GM23248 (cell line): ENCODE measurements at regions not wholly inside any gene's neighbourhood (a gene's known extent, or its start where the extent isn't known, plus 50 kb on each side); places are given as distances from the start of the nearest gene placed in this dataset.

Experiments used
- DNase-seq: peaks from one replicate; pipeline ENCODE4 v3.0.0-alpha.2; 2015
- H2AFZ ChIP-seq: fragments of 200-600 bp; sonication (generic); 2 replicates; pipeline ENCODE4 v1.6.1; 2016; ENCODE audit warnings: antibody characterized with exemption
- H3F3A ChIP-seq: fragments of 200-600 bp; sonication (generic); 2 replicates; pipeline ENCODE4 v1.6.1; 2016; ENCODE audit warnings: mild to moderate bottlenecking, antibody characterized with exemption, mixed run types; ENCODE audit not compliant: insufficient read depth
- H3K27ac ChIP-seq: fragments of 200-600 bp; sonication (generic); 2 replicates; pipeline ENCODE4 v1.5.1; 2016; ENCODE audit warnings: mild to moderate bottlenecking
- H3K27me3 ChIP-seq: fragments of 200-600 bp; sonication (generic); replicated peaks from 2 replicates; pipeline ENCODE4 v1.6.1; 2016; ENCODE audit warnings: mild to moderate bottlenecking; ENCODE audit not compliant: insufficient read depth
- H3K36me3 ChIP-seq: fragments of 200-600 bp; sonication (generic); 2 replicates; pipeline ENCODE4 v1.6.1; 2016; ENCODE audit warnings: low read depth, mild to moderate bottlenecking
- H3K4me1 ChIP-seq: fragments of 200-600 bp; sonication (generic); 2 replicates; pipeline ENCODE4 v1.6.1; 2016; ENCODE audit warnings: mild to moderate bottlenecking; ENCODE audit not compliant: insufficient read depth
- H3K4me2 ChIP-seq: fragments of 200-600 bp; sonication (generic); one replicate; pipeline ENCODE4 v1.6.1; 2016; ENCODE audit warnings: mild to moderate bottlenecking; ENCODE audit not compliant: unreplicated experiment
- H3K4me3 ChIP-seq: fragments of 200-600 bp; sonication (generic); 2 replicates; pipeline ENCODE4 v1.5.1; 2016; ENCODE audit warnings: mild to moderate bottlenecking
- H3K79me2 ChIP-seq: fragments of 200-600 bp; sonication (generic); 2 replicates; pipeline ENCODE4 v1.6.1; 2016; ENCODE audit warnings: mild to moderate bottlenecking; ENCODE audit not compliant: insufficient read depth
- H3K9ac ChIP-seq: fragments of 200-600 bp; sonication (generic); 2 replicates; pipeline ENCODE4 v1.6.1; 2016; ENCODE audit warnings: mild to moderate bottlenecking
- H3K9me2 ChIP-seq: fragments of 200-600 bp; sonication (generic); 2 replicates; pipeline ENCODE4 v1.6.1; 2016; ENCODE audit warnings: mixed run types, mild to moderate bottlenecking, moderate library complexity; ENCODE audit not compliant: insufficient read depth
- H3K9me3 ChIP-seq: fragments of 200-600 bp; sonication (generic); one replicate; pipeline ENCODE4 v1.6.1; 2017; ENCODE audit warnings: low read depth
- H4K20me1 ChIP-seq: fragments of 200-600 bp; sonication (generic); 2 replicates; pipeline ENCODE4 v1.6.0; 2016; ENCODE audit not compliant: insufficient read depth
- EZH2 ChIP-seq: fragments of 200-600 bp; sonication (generic); IDR thresholded peaks from 2 replicates; pipeline ENCODE4 v1.6.1; 2018; ENCODE audit warnings: antibody characterized with exemption, mild to moderate bottlenecking; ENCODE audit not compliant: insufficient read depth, poor library complexity, severe bottlenecking
- EZH2phosphoT487 ChIP-seq: fragments of 200-600 bp; sonication (generic); IDR thresholded peaks from 2 replicates; pipeline ENCODE4 v1.6.1; 2018; ENCODE audit warnings: antibody characterized with exemption, moderate library complexity, mild to moderate bottlenecking, low read depth; ENCODE audit not compliant: insufficient read depth
- WGBS, 2 experiments: methylation state at CpG; one replicate each; pipeline ENCODE4 v1.1.6; 2015 to 2017; ENCODE audit warnings: low lambda C conversion rate in 2 of 2, low coverage in 1 of 2; ENCODE audit errors: missing lambda C conversion rate in 2 of 2; 5-methylcytosine and 5-hydroxymethylcytosine counted together
- in situ Hi-C: fragments of 300-500 bp; cut with MboI; formaldehyde crosslinking; loops from 2 replicates; pipeline ENCODE4 v1.15.0; 2020

DNA sequence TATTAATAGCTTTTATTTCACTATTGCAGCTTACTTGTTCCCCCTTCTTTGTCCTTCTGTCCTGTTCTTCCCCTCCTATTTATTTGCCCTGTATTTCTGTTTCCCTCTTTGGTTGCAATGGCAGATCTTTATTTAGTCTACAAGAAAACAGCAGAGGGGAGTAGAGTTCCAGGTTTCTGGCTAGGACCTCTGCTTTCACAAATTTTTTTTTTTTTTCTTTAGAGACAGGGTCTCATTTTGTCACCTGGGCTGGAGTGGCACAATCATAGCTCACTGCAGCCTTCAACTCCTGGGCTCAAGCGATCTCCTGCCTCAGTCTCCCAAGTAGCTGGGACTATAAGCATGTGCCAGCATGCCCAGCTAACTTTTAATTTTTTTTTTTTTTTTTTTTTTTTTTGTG, 188.1 kb upstream of the SPRED2 start:
- in situ Hi-C loops = no loop called here
- Histone ChIP-seq H3K9me3 (no peaks in the 10 kb centered on the region), H3K36me3 (no peaks in the 10 kb centered on the region), H3K27ac (no peak overlapping the region), H3K4me1 (no peaks in the 10 kb centered on the region), H3K9me2 (no peaks in the 10 kb centered on the region), H3K27me3 (peaks cover 30% of the 10 kb centered on the region; the same call in 1 of the 2 replicates), H3F3A (no peaks in the 10 kb centered on the region), H2AFZ (no peak overlapping the region), H3K79me2 (no peaks in the 10 kb centered on the region), H4K20me1 (no peaks in the 10 kb centered on the region), H3K4me3 (no peak overlapping the region), H3K4me2 (no peak overlapping the region), H3K9ac (no peak overlapping the region)
- WGBS, 2 experiments = 69% methylated on average over 1 of the region's 1 CpG
- TF ChIP-seq EZH2 (no peak), EZH2phosphoT487 (no peak)
- DNase-seq = no peak

DNA sequence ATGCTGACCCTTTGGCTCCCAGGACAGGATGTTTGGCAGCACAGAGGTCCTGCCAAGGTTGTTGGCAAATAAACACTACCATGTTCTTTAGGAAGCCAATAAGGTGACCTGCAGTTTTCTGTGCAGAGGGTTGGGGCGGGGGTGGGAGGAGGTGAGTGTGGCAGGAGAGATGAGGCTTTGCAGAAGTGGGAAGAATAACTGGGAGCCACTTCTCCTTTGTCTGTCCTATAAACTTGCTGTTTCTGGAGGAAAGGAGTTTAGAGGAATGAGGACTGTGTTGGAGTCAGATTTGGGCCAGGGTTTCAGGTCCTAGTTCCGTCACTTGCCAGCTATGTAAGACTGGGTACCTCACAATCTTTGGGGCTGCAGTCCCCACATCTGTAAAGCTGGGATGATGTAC, 187.6 kb upstream of the SPRED2 start:
- Histone ChIP-seq H4K20me1 (no peaks in the 10 kb centered on the region), H3K4me1 (no peaks in the 10 kb centered on the region), H3K9ac (no peak overlapping the region), H3K36me3 (no peaks in the 10 kb centered on the region), H3K27ac (no peak overlapping the region), H3F3A (no peaks in the 10 kb centered on the region), H3K79me2 (no peaks in the 10 kb centered on the region), H2AFZ (no peak overlapping the region), H3K9me3 (no peaks in the 10 kb centered on the region), H3K9me2 (no peaks in the 10 kb centered on the region), H3K27me3 (peaks cover 30% of the 10 kb centered on the region; the same call in 1 of the 2 replicates), H3K4me3 (no peak overlapping the region), H3K4me2 (no peak overlapping the region)
- TF ChIP-seq EZH2phosphoT487 = no peak
- TF ChIP-seq EZH2 = no peak
- 64 to 79% methylated on average over 2 of the region's 2 CpGs for WGBS, 2 experiments
- in situ Hi-C loops = no loop called here
- DNase-seq = no peak

DNA sequence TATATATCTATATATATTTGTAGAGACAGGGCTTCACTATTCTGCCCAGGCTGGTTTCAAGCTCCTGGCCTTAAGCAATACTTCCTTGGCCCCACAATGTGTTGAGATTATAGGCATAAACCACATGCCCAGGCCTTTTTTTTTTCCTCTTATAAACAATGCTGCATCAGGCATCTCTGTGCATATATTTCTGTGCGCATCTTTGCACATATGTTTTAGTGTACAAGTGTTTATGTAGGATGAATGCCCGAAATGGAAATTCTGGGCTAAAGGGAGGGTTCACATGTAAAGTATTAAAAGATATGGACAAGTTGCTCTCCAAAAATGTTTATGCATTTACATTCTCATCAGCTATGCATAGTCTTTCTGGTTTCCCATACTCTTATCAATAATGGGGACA, 183.2 kb upstream of the SPRED2 start:
- Histone ChIP-seq H3K79me2 (no peaks in the 10 kb centered on the region), H3K4me2 (no peak overlapping the region), H3K9me2 (no peaks in the 10 kb centered on the region), H3K9ac (no peak overlapping the region), H4K20me1 (no peaks in the 10 kb centered on the region), H3K9me3 (no peaks in the 10 kb centered on the region), H3K27ac (no peak overlapping the region), H3F3A (no peaks in the 10 kb centered on the region), H3K36me3 (no peaks in the 10 kb centered on the region), H2AFZ (no peak overlapping the region), H3K4me1 (no peaks in the 10 kb centered on the region), H3K4me3 (no peak overlapping the region), H3K27me3 (peaks cover 23% of the 10 kb centered on the region; the same call in 1 of the 2 replicates)
- 74 to 78% methylated on average over 2 of the region's 2 CpGs for WGBS, 2 experiments
- in situ Hi-C loops = no loop called here
- DNase-seq = no peak
- TF ChIP-seq EZH2 (no peak), EZH2phosphoT487 (no peak)

DNA sequence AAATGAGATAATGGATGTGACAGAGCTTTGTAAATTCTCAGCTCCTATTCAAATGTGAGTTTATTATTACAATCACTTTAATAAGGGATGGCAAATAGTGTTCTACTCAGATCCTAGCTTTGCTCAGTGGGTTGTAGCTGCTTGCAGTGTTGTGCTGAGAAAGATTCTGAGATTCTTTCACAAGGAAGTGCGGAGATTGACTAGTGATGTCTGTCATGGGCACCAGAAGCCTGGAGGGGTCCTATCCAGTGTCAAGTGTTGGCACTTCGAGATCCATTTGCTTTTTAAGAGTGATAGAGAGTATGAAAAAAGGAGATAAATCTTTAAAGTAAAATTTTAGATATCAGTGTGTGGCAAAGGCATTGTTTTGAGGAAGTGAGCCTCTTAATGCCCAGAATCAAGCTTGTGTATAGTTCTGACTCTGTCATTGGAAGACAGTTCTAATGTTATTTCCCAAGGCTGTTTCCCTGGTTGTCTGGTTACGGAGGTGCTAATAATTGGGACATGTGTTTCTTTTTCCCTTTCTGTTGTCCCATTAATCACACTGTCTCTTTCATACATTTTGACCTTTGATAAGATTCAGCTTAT, 181.7 kb upstream of the SPRED2 start:
- Histone ChIP-seq H3K27me3 (peaks cover 13% of the 10 kb centered on the region; the same call in 1 of the 2 replicates), H3K4me3 (no peak overlapping the region), H3K9ac (no peak overlapping the region), H3K4me1 (no peaks in the 10 kb centered on the region), H3K9me3 (no peaks in the 10 kb centered on the region), H3K9me2 (no peaks in the 10 kb centered on the region), H3K79me2 (no peaks in the 10 kb centered on the region), H4K20me1 (no peaks in the 10 kb centered on the region), H3K27ac (no peak overlapping the region), H3K4me2 (no peak overlapping the region), H3K36me3 (no peaks in the 10 kb centered on the region), H2AFZ (no peak overlapping the region), H3F3A (no peaks in the 10 kb centered on the region)
- in situ Hi-C loops = no loop called here
- TF ChIP-seq EZH2 (no peak), EZH2phosphoT487 (no peak)
- WGBS, 2 experiments = 52 to 58% methylated on average over 3 of the region's 3 CpGs
- no peak for DNase-seq

DNA sequence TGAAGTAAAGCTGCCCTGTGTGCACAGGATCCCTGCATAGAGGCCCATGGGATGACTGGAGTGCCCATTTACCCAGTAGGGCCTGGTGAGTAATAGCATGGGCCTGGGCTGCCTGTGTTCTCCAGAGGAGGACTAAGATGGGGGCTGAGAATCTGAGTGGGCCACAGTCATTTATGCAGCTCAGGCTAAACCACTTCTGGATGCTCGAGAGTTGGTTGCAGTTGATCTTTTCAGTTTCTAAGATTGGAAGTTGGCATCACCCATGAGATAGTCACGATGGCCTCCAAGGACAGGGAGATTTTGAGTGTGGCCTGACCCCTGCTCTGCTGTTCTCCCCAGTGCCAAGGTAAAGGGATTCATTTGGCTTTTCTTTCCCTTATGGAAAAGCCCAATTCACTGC, 179.1 kb upstream of the SPRED2 start:
- WGBS, 2 experiments = 46 to 72% methylated on average over 2 of the region's 2 CpGs
- no peak for DNase-seq
- Histone ChIP-seq H3K79me2 (no peaks in the 10 kb centered on the region), H3F3A (no peaks in the 10 kb centered on the region), H3K27me3 (no peaks in the 10 kb centered on the region), H3K4me3 (no peak overlapping the region), H2AFZ (no peak overlapping the region), H3K4me1 (no peaks in the 10 kb centered on the region), H3K36me3 (no peaks in the 10 kb centered on the region), H4K20me1 (no peaks in the 10 kb centered on the region), H3K9ac (no peak overlapping the region), H3K4me2 (no peak overlapping the region), H3K27ac (no peak overlapping the region), H3K9me3 (no peaks in the 10 kb centered on the region), H3K9me2 (no peaks in the 10 kb centered on the region)
- TF ChIP-seq EZH2 = no peak
- no peak for TF ChIP-seq EZH2phosphoT487
- in situ Hi-C loops = no loop called here
